ENCODE measurements at regions not wholly inside any gene's neighbourhood (a gene's known extent, or its start where the extent isn't known, plus 50 kb on each side); places are given as distances from the start of the nearest gene placed in this dataset.

DNA sequence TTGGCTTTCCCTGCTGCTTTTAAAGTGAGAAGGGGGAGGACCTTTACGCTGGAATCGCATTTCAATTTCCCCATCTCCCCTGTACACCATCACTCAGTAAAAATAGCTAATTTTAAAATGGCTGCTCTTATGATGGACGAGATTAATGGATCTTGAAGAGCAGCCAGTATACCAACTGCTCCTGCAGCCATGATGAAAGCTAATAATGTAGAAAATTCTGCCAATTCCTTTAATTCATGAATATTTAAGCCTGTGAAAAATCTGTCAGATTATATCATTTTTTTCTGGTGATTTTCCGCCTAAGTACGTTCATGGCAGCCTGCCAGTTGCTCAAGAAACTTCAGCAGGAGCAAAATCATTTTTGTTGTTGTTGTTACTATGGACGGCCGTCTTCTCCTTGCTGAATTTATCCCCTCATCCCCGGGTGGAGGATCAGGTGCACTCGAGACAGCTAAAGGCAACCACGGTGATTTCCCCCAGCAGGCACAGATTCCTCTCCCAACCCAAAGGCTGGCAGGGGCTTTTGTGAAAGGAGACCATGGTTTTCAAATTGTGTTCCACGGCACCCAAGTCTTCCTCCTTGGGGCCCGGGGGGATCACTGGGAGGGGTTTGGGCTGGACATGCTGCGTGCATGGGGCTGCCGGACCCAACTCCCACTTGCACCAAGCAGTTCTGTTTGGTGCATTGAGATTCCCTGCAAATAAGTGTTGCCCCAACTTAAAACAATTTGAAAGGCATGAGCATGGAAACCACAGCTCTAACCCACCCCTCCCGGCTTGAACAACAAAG is 289.6 kb downstream of the UACA start:
- DNase-seq (ENCODE audit: low spot score): no peak

GRCh38 chr15:70471517-70471916 is 291.8 kb downstream of the UACA start:
- DNase-seq (ENCODE audit: low spot score): no peak

DNA sequence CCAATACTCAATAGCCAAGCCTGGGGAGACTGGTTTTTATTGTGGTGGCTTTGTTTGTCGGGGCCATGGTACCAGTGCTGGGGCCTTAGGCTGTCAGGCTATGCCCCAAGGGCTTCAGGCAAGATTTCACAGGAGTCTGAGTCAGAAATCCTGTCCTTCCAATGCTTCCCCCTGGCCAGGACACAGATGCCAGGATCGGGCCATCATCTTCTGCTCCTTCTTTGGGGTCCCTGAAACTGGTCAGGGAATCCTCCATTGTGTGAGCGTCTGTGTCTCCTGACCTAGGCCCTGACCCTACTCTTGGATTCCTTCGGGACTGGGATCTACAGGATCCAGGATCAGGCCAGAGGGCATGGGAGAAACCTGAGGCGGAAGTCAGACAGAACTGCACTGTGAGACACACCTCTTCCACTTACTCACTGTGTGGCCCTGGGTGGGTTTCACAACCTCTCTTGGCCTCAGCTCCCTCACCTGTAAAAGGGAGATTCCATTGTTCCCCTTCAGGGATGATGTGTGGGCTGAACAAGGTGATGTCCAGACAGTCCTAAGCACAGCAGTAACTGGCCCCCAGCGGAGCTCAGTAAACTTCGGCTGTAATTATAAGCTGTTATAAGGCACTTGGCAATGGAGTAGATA is 292.7 kb downstream of the UACA start:
- no peak for DNase-seq (ENCODE audit: low spot score)

DNA sequence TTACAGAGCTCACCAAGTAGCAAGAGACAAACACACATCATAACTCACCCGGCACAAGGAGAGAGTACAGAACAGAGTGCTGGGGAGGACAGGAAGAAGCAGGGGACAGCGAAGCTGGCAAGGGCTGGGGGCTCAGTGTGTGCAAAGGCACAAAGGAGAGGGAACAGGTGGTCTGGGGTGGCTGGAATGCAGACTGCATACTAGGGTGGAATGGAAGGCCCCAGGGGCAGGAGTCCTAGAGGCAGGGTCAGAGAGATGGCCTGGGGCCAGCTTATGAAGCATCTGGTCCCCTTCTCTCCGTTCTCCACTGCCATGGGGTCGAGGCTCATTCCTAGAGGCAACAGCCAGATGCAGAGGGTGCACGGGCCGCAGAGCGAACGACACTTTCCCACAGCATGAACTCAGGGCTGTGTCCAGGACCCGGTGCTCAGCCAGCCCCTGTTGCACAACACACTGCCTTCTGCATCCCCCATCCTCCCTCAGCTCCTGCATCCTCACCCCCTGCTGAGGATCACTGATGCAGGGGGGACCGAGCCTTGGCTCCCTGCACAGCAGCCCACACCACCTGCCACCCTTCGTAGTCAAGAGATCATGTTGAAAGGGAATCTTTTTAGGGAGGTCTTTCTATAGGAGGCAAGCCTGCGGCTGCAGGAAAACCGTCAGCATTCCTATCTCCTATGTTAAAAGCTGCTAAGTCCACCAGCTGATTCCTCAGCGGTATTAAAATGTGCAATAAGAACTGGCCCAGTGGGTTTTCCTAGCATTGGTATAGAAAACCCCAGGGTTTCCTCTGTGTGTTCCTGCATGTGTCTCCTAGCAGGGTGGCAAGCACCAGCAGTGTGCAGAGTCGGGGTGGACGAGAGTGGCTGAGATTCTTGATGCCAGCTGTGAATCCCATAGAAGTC is 293.5 kb downstream of the UACA start:
- no peak for DNase-seq (ENCODE audit: low spot score)

- DNase-seq (ENCODE audit: low spot score): no peak
Measured at GRCh38 chr15:70469182-70469581, 294.2 kb downstream of the UACA start.

- DNase-seq (ENCODE audit: low spot score): peak; percentile 78
Measured at GRCh38 chr15:70466895-70467529, 296.3 kb downstream of the UACA start.

- DNase-seq (ENCODE audit: low spot score): no peak
Measured at GRCh38 chr15:70466305-70466704, 297.1 kb downstream of the UACA start.

DNA sequence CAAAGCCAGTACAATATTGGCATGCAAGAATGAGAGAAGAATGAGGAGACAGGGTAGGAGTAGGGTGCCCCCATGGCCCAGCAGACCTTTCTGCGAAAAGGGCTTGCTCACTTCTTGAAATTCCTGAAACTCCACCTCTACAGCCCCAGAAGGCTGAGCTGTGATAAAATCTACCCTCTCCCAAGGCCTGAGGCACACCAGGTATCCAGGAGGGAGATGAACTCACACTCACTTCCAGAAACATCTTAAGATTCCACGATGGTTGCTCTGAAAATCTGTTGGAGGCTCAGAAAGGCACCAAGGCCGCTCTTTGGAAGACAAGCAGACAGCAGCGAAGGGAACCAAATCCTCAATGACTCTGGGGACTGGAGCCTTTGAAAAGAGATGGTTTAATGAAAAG is 297.5 kb downstream of the UACA start:
- no peak for DNase-seq (ENCODE audit: low spot score)

DNA sequence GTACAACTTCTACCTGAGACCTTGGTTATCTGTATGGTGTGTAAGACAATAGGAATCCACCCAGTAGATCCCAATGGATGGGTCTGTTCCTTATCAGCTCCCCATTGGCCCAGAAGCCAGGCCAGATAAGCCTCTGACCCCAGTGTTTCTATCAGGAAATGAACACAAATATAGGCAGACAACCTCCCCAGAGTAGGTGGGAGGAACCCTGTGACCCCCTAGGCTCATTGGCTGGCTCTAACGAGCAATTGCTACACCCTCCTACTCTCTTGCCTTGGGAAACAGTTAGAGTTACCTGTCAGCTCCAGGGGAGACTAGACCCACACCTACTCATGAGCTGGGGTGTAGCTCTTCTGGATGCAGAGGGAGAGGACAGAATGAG is 299.9 kb downstream of the UACA start:
- DNase-seq (ENCODE audit: low spot score): no peak

- no peak for DNase-seq (ENCODE audit: low spot score)
Measured at GRCh38 chr15:70461992-70462391, 301.4 kb downstream of the UACA start.

DNA sequence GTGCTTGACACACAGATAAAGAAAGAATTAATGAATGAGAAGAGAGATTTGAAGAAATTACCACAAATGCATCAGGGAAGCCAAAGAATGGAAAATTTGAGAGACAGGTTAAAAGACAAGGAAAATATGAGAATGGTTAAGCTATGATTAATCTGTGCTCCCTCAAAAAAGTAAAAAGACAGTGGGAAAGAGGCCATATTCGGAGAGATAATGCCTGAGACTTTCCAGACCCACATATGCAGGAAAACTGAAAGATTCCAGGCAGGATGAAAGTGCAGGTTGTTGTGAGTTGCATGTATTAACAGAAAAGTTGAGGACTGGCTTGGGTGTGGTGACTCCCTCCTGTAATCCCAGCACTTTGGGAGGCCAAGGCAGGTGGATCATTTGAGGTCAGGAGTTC is 302.3 kb downstream of the UACA start:
- DNase-seq (ENCODE audit: low spot score): no peak

DNA sequence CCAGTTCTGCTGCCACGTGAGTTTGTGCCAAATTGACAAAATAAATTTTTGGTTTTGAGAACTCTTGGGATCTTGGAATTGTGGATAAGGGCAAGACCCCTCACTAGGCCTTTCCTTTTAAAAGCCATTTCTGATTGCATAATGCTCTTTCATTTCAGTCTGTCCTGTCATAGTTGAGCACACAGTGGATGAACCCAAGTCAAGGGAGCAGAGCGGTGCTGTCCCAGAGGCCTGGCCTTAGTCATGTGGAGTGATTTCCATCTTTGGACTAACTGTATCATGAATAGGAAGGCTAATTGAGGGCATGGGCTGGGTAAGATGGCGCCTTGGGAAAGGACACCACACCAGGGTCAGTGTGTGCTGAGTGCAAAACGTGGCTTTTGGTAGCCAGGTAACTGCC is 304.0 kb downstream of the UACA start:
- no peak for DNase-seq (ENCODE audit: low spot score)

GRCh38 chr15:70453766-70454165 is 309.6 kb downstream of the UACA start:
- DNase-seq (ENCODE audit: low spot score): no peak

- DNase-seq (ENCODE audit: low spot score): no peak
Measured at GRCh38 chr15:70453238-70453637, 310.1 kb downstream of the UACA start.

GRCh38 chr15:70451821-70452653 is 311.3 kb downstream of the UACA start:
- DNase-seq (ENCODE audit: low spot score): no peak

DNA sequence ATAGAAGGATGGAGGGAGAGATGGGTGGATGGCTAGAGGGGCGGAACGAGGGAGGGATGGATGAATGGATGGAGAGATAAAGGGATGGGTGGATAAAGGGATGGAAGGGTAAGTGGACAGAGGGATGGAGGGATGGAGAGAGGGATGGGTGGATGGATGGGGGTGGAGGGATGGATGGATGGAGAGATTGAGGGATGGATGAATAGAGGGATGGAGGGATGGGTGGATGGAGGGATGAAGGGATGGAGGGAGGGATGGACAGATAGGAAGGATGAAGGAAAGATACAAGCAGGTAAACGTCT is 313.3 kb downstream of the UACA start:
- no peak for DNase-seq (ENCODE audit: low spot score)

DNA sequence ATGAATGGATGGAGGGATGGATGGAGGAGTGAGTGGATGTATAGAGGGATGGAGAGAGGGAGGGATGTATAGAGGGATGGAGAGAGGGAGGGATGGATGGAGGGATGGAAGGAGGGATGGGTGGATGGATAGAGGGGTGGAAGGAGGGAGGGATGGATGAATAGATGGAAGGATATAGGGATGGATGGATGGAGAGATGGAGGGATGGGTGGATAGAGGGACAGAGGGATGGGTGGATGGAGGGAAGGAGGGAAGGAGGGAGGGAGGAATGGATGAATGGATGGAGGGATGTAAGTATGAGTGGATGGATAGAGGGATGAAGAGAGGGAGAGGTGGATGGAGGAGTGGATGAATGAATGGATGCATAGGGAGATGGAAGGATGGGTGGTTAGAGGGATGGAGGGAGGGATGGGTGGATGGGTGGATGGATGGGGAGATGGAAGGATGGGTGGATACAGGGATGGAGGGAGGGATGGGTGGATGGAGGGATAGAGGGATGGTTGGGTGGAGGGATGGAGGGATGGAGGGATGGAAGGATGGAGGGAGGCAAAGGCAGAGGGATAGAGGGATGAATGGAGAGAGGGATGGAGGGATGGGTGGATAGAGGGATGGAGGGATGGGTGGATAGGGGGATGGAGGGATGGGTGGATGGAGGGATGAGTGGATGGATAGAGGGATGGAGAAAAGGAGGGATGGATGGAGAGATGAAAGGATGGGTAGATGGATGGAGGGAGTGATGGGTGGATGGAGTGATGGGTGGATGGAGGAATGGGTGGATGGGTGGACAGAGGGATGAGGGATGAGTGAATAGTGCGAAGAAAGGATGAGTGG is 313.8 kb downstream of the UACA start:
- no peak for DNase-seq (ENCODE audit: low spot score)

GRCh38 chr15:70447928-70448698 is 315.2 kb downstream of the UACA start:
- DNase-seq (ENCODE audit: low spot score): no peak

DNA sequence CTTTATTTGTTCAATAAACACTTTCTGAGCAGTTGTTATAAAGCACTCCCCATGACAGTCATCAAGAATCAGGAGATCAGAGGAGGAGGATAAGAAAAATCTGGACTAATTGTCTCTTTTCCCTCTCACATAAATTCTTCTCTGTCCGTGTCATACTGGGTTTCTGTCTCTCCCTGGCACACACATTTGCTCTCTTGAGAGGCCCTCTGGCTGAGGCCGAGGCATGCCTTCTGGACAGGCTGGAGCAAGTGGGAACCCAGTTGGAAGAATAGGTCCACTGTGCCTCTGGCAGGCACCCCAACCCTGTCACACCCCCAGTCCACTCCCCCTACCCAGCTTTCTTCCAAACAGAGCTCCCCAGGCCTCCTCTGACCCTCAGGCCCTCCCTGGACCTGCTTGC is 315.8 kb downstream of the UACA start:
- no peak for DNase-seq (ENCODE audit: low spot score)

DNA sequence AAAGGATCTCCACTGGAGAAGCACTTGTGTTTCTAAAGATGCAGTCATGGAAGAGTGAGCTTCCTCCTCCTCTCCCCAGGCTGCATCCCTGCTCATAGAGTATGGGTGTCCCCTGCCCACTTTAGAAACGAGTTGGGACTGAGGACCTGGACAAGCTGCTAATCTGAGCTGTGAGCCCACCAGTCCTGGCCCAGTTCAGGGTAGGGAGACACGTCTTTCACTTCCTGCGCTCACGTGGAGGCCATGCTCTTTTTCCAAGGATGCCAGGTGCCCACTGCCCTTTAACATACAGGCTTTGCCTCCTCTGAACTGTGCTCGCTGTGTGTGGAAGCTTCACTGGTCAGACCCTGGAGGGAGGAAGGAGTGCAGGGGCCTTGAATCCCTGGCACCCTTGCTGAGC is 316.3 kb downstream of the UACA start:
- DNase-seq (ENCODE audit: low spot score): no peak
